ENCODE measurements at regions not wholly inside any gene's neighbourhood (a gene's known extent, or its start where the extent isn't known, plus 50 kb on each side); places are given as distances from the start of the nearest gene placed in this dataset.

DNA sequence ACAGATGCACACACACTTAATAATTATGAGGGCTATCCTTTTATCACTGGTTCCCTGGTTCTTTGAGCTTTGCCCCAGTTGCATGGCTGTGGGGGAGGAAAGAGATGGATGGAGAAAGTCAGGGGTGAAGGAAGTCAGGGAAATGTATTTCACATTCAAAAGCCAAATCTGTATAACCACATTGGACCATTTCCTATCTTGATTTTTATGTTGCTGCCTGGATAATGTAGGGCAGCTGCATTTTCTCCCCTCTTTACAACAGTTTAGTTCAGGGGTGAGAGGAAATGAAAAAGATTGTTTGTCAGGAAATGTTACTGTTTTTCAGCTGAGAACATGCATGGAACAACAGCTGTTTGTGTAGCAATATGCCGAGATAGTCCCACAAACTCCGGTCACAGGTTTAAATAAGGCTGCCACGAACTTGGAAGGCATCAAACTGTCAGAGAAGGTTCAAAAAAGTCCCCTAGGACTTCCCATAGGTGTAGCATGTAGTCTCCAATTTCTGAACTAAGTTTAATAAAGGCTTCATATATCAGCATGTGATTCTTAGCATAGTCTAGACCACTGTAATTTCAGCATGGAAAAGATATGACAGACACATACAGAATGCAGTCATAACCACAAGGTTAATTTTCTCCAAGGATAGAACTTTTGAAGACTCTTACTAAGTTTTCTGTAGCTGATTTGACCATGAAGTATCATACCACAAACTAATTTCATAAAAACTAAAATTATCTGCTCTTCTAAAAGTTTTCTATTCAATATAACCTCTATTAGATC is 82.1 kb upstream of the COL21A1 start (continued):
- TF ChIP-seq ZNF462 (CRISPR knock-in tag; IDR thresholded peaks at IDR 0.05), result no peak
- TF ChIP-seq JUNB (IDR thresholded peaks at IDR 0.05; ENCODE audit: unreplicated experiment), result no peak
- no peak for TF ChIP-seq REST (IDR thresholded peaks at IDR 0.05; ENCODE audit: unreplicated experiment)

DNA sequence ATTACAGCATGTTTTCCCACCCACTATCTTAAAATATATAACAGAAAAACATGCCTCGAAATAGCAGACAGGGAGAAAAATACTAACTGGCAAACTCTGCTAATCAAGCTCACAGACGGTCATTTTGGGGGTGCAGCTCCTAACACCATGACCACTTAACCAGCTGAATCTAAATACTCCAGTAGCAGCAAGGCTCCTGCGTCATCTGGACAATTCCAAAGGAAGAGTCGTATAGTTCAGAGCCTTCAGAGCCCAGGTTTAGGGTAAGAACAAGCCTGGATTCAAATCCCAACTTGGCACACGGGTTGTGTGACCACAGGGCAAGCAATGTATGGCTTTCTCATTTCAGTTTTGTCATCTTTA is 81.3 kb upstream of the COL21A1 start:
- Histone ChIP-seq H2AFZ (no peak overlapping the region), H3F3A (replicated peaks; ENCODE audit: low read depth) (no peaks in the 10 kb centered on the region), H3K79me2 (replicated peaks; ENCODE audit: insufficient read depth) (no peaks in the 10 kb centered on the region), H3K4me2 (no peak overlapping the region), H3K4me3 (no peak overlapping the region), H3K36me3 (ENCODE audit: insufficient read depth) (no peaks in the 10 kb centered on the region), H3K27ac (ENCODE audit: low read depth) (no peak overlapping the region), H3K9me2 (ENCODE audit: insufficient read depth) (no peaks in the 10 kb centered on the region), H3K27me3 (ENCODE audit: insufficient read depth) (no peaks in the 10 kb centered on the region), H4K20me1 (replicated peaks; ENCODE audit: insufficient read depth) (no peaks in the 10 kb centered on the region), H3K4me1 (ENCODE audit: insufficient read depth) (no peaks in the 10 kb centered on the region)
- H3K4me3 Mint-ChIP-seq, result no peak overlapping the region
- no peaks in the 10 kb centered on the region for H3K9me3 Mint-ChIP-seq
- no peaks in the 10 kb centered on the region for H3K4me1 Mint-ChIP-seq
- TF ChIP-seq, protein P1, sequence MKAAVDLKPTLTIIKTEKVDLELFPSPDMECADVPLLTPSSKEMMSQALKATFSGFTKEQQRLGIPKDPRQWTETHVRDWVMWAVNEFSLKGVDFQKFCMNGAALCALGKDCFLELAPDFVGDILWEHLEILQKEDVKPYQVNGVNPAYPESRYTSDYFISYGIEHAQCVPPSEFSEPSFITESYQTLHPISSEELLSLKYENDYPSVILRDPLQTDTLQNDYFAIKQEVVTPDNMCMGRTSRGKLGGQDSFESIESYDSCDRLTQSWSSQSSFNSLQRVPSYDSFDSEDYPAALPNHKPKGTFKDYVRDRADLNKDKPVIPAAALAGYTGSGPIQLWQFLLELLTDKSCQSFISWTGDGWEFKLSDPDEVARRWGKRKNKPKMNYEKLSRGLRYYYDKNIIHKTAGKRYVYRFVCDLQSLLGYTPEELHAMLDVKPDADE (IDR thresholded peaks at IDR 0.05), result no peak
- TF ChIP-seq EZH2 (IDR thresholded peaks at IDR 0.05; ENCODE audit: low read depth, unreplicated experiment) (no peak), CREB1 (CRISPR knock-in tag; IDR thresholded peaks at IDR 0.05; ENCODE audit: low read depth) (no peak), CTCF (conservative IDR thresholded peaks at IDR 0.05; ENCODE audit: low read depth in 2 of 2) (no peak), NANOG (IDR thresholded peaks at IDR 0.05; ENCODE audit: borderline replicate concordance) (no peak)
- DNase-seq (ENCODE audit: low spot score) (no peak), ATAC-seq (no peak)
- no peaks in the 10 kb centered on the region for H3K36me3 Mint-ChIP-seq (ENCODE audit: low read depth)
- H3K27me3 Mint-ChIP-seq (ENCODE audit: insufficient read depth, low read depth, poor library complexity), result no peaks in the 10 kb centered on the region
- no peak overlapping the region for H3K27ac Mint-ChIP-seq
